Muscle of back (tissue), 3 donors: ENCODE measurements at regions not wholly inside any gene's neighbourhood (a gene's known extent, or its start where the extent isn't known, plus 50 kb on each side); places are given as distances from the start of the nearest gene placed in this dataset.

Experiments used
- DNase-seq, 3 donors: peaks; one replicate each; pipeline versions ENCODE4 v3.0.0 to v3.0.0-alpha.2; 2013

- no peak for DNase-seq
Observed at GRCh38 chr18:51399491-51400122, 202.1 kb upstream of the MEX3C start.

GRCh38 chr18:51400721-51401120 is 203.2 kb upstream of the MEX3C start:
- DNase-seq, result no peak

GRCh38 chr18:51401912-51402311 is 204.4 kb upstream of the MEX3C start:
- no peak for DNase-seq

GRCh38 chr18:51404620-51405019 is 207.1 kb upstream of the MEX3C start:
- DNase-seq, result no peak

- no peak for DNase-seq
Observed at GRCh38 chr18:51405683-51406477, 208.4 kb upstream of the MEX3C start.

- no peak for DNase-seq
Observed at GRCh38 chr18:51417643-51418483, 220.4 kb upstream of the MEX3C start.

GRCh38 chr18:51425475-51425874 is 228.0 kb upstream of the MEX3C start:
- no peak for DNase-seq

- DNase-seq, result no peak
Observed at GRCh38 chr18:51425889-51426288, 228.4 kb upstream of the MEX3C start.

- DNase-seq, result no peak
Observed at GRCh38 chr18:51426996-51427395, 229.5 kb upstream of the MEX3C start.

GRCh38 chr18:51429644-51430043 is 232.2 kb upstream of the MEX3C start:
- DNase-seq, result no peak

GRCh38 chr18:51430538-51430937 is 233.1 kb upstream of the MEX3C start:
- DNase-seq, result no peak

GRCh38 chr18:51433296-51433695 is 235.8 kb upstream of the MEX3C start:
- DNase-seq, result no peak

GRCh38 chr18:51433881-51434280 is 236.4 kb upstream of the MEX3C start:
- no peak for DNase-seq

- DNase-seq, result no peak
Observed at GRCh38 chr18:51437280-51438271, 240.1 kb upstream of the MEX3C start.

GRCh38 chr18:51438797-51439350 is 241.4 kb upstream of the MEX3C start:
- DNase-seq, result no peak

GRCh38 chr18:51442012-51442411 is 244.5 kb upstream of the MEX3C start:
- no peak for DNase-seq

GRCh38 chr18:51446571-51447210 is 249.2 kb upstream of the MEX3C start:
- no peak for DNase-seq

- DNase-seq, result peak in 1 of 3 donors; percentile 5
Observed at GRCh38 chr18:51447351-51448342, 250.2 kb upstream of the MEX3C start.

- no peak for DNase-seq
Observed at GRCh38 chr18:51448949-51449348, 251.5 kb upstream of the MEX3C start.
